HEK293 (cell line): ENCODE measurements at regions not wholly inside any gene's neighbourhood (a gene's known extent, or its start where the extent isn't known, plus 50 kb on each side); places are given as distances from the start of the nearest gene placed in this dataset.

Experiments
- CTCF ChIP-seq: fragments of 450-650 bp; formaldehyde crosslinking; IDR thresholded peaks from 2 replicates; pipeline ENCODE4 v1.5.1; 2016; ENCODE audit warnings: missing biosample characterization, missing genetic modification characterization
- GLI2 ChIP-seq: fragments of 450-650 bp; formaldehyde crosslinking; IDR thresholded peaks from 2 replicates; pipeline ENCODE4; 2017; ENCODE audit warnings: missing biosample characterization, missing genetic modification characterization, low read depth, borderline replicate concordance
- ZNF10 ChIP-seq: fragments of 450-650 bp; formaldehyde crosslinking; IDR thresholded peaks from 2 replicates; pipeline ENCODE4 v1.5.1; 2017; ENCODE audit warnings: missing biosample characterization, missing genetic modification characterization
- ZNF24 ChIP-seq: fragments of 450-650 bp; formaldehyde crosslinking; IDR thresholded peaks from 2 replicates; pipeline ENCODE4 v1.5.1; 2016; ENCODE audit warnings: missing biosample characterization, missing genetic modification characterization
- ZNF692 ChIP-seq: fragments of 450-650 bp; formaldehyde crosslinking; IDR thresholded peaks from 2 replicates; pipeline ENCODE4 v1.5.1; 2016; ENCODE audit warnings: missing biosample characterization, missing genetic modification characterization

GRCh38 chr3:166478356-166478755 is 641.1 kb upstream of the BCHE start:
- no peak for TF ChIP-seq ZNF24
- no peak for TF ChIP-seq CTCF (tag by site-specific recombination)
- TF ChIP-seq ZNF10 = no peak
- TF ChIP-seq ZNF692 (tag by site-specific recombination) = no peak
- TF ChIP-seq GLI2 = no peak
